Right atrium auricular region (tissue), 2 donors: ENCODE measurements at regions not wholly inside any gene's neighbourhood (a gene's known extent, or its start where the extent isn't known, plus 50 kb on each side); places are given as distances from the start of the nearest gene placed in this dataset.

Source experiments
- DNase-seq: peaks from one replicate; pipeline ENCODE4 v3.0.0-alpha.2; 2019; ENCODE audit warnings: low spot score
- H3K27ac ChIP-seq, 2 donors: fragments of 200-600 bp; sonication (generic); 1 replicate in 1 of 2; 2 replicates in 1 of 2; pipeline ENCODE4 v1.5.1; 2016 to 2019
- H3K27me3 ChIP-seq, 2 donors: fragments of 200-600 bp; sonication (generic); one replicate each; pipeline versions ENCODE4 v1.5.1 to v1.6.0; 2017 to 2019
- H3K36me3 ChIP-seq: fragments of 200-600 bp; sonication (generic); one replicate; pipeline ENCODE4 v1.5.1; 2016
- H3K4me1 ChIP-seq, 2 donors: fragments of 200-600 bp; sonication (generic); one replicate each; pipeline versions ENCODE4 v1.5.1 to v1.6.0; 2017 to 2019
- H3K4me3 ChIP-seq, 2 donors: fragments of 200-600 bp; sonication (generic); 1 replicate in 1 of 2; 2 replicates in 1 of 2; pipeline ENCODE4 v1.5.1; 2017 to 2019; ENCODE audit warnings: mild to moderate bottlenecking in 1 of 2, moderate library complexity in 1 of 2
- H3K9me3 ChIP-seq, 2 donors: fragments of 200-600 bp; sonication (generic); one replicate each; pipeline ENCODE4 v1.5.1; 2019
- TF ChIP-seq, protein P1 (sequence below), 2 donors: fragments of 200-600 bp; sonication (generic); IDR thresholded peaks; one replicate each; pipeline ENCODE4 v1.5.1; 2019; ENCODE audit warnings: antibody characterized with exemption in 2 of 2

DNA sequence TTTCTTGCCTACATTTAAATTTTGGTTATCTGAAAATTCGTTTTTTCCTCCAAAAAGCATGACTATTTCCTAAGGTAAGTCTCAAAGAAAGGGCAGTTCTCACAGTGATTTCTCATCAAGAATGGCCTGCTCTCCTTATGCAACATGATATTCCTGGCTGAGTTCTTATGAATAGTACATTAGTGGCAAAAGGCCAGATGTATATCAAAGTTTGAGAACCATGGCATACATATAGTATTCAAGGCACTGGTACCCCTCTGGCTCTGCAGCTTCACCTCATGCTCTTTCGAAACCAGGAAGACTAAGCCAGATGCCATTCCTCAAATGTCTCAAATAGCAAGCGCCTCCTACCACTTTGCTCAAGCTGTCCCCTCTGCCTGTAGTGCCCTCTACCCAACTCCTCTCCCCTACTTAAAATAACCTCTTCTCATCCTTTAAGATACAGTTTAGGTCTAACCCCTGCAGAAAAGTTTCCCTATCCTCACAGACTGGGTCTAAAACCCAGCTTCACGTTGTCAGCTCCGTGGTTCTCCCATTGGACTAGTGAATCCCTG lies 280.3 kb downstream of the HACE1 start:
- no peak overlapping the region for H3K4me3 ChIP-seq
- peaks cover 0 to 7% of the 10 kb centered on the region in 2 donors for H3K9me3 ChIP-seq
- H3K4me1 ChIP-seq = no peaks in the 10 kb centered on the region
- TF ChIP-seq, protein P1, sequence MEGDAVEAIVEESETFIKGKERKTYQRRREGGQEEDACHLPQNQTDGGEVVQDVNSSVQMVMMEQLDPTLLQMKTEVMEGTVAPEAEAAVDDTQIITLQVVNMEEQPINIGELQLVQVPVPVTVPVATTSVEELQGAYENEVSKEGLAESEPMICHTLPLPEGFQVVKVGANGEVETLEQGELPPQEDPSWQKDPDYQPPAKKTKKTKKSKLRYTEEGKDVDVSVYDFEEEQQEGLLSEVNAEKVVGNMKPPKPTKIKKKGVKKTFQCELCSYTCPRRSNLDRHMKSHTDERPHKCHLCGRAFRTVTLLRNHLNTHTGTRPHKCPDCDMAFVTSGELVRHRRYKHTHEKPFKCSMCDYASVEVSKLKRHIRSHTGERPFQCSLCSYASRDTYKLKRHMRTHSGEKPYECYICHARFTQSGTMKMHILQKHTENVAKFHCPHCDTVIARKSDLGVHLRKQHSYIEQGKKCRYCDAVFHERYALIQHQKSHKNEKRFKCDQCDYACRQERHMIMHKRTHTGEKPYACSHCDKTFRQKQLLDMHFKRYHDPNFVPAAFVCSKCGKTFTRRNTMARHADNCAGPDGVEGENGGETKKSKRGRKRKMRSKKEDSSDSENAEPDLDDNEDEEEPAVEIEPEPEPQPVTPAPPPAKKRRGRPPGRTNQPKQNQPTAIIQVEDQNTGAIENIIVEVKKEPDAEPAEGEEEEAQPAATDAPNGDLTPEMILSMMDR (IDR thresholded peaks at IDR 0.05) = no peak
- no peak for DNase-seq
- no peaks in the 10 kb centered on the region for H3K27me3 ChIP-seq
- H3K27ac ChIP-seq = no peak overlapping the region
- H3K36me3 ChIP-seq = no peaks in the 10 kb centered on the region

DNA sequence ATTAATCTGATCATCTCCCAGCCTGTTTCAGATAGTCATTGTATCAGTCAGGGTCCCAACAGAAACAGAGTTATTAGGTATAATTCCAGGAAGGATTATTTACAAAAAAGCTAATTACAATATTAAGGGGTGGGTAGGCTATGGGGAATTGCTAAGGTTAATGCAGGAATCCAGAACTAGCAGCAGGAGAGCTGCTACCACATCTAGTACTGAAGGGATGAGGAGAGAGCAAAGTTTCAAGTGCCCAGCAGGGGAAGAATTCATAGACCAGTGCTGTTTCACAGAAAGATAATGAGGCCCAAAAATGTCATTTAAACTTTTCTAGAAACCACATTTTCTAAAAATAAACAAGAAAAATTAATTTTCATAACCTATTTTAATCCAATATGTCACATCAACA lies 284.2 kb downstream of the HACE1 start:
- TF ChIP-seq, protein P1 (IDR thresholded peaks at IDR 0.05) = no peak
- no peaks in the 10 kb centered on the region for H3K36me3 ChIP-seq
- no peak overlapping the region for H3K4me3 ChIP-seq
- H3K9me3 ChIP-seq = no peaks in the 10 kb centered on the region
- no peaks in the 10 kb centered on the region for H3K27me3 ChIP-seq
- H3K4me1 ChIP-seq = no peaks in the 10 kb centered on the region
- DNase-seq = no peak
- no peak overlapping the region for H3K27ac ChIP-seq

DNA sequence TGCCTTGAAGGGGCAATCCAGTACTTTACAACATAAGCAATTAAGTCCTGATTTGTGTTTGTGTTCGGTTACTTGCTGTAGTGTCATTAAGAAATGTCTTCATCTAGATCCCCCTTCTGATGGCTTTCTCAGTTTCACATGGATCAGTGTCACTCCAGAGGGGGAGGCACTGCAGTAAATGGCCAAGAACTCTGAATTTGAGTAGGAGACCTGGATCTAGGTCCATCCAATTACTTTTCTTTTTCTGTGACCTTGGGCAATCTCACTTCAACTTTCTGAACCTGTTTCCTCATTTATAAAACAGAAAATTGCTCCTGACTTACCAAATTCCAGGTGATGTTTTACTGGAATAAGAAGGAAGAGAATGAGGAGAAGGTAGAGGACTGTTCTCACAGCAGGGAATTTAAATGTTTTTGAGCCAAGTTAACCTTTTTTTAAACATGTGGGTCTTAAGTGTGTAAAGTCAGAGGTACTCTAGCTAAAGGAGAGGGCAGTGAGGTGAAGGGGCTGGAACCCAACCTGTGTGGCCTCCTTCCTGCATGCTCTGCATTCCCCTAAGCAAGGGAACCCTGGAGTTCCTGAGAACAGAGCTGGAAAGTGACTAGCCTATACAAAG lies 285.5 kb downstream of the HACE1 start:
- no peaks in the 10 kb centered on the region for H3K27me3 ChIP-seq
- H3K27ac ChIP-seq = no peak overlapping the region
- no peak for DNase-seq
- H3K4me3 ChIP-seq = no peak overlapping the region
- no peaks in the 10 kb centered on the region for H3K9me3 ChIP-seq
- H3K4me1 ChIP-seq = no peaks in the 10 kb centered on the region
- TF ChIP-seq, protein P1 (IDR thresholded peaks at IDR 0.05) = no peak
- H3K36me3 ChIP-seq = no peaks in the 10 kb centered on the region

DNA sequence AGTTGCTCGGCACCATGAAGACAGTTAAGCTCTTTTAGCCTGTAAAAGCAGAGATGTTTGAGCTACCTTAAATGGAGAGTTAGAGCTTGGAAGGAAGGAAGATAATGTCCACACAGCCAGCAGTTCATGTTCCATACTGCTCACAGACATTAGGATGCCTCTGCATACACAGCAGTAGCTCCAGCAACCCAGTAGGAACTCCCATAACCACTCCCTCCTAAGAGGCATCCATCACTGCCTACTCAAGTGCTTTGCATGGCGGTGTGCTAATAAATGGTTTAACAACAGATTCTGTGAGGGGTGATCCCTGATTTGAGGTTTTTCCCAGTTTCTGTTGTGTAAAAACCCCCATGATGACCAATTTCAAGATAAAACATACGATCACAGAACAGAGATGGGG lies 286.4 kb downstream of the HACE1 start:
- TF ChIP-seq, protein P1 (IDR thresholded peaks at IDR 0.05) = no peak
- Histone ChIP-seq H3K27ac (no peak overlapping the region), H3K36me3 (no peaks in the 10 kb centered on the region)

DNA sequence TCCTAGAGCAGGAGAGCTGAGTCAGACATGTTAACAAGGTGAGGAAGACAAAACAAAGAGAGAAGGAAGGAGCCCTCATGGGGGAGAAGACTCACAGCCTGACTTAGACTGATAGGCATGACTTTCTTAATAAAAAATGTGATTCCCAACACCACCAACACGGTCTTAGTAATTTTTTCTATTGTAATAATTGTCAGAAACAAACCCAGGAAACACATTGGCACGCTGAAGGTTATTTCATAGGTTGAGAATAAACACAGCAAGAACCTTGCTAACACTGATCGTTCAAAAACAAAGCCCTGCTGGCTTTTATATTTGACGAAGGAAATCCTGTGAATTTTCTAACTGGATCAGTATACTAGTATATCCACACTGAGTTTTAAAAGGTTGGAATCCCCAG lies 286.8 kb downstream of the HACE1 start:
- H3K36me3 ChIP-seq = no peaks in the 10 kb centered on the region
- H3K27ac ChIP-seq = no peak overlapping the region
- H3K9me3 ChIP-seq = no peaks in the 10 kb centered on the region
- H3K4me1 ChIP-seq = no peaks in the 10 kb centered on the region
- H3K4me3 ChIP-seq = no peak overlapping the region
- TF ChIP-seq, protein P1 (IDR thresholded peaks at IDR 0.05) = no peak
- DNase-seq = no peak
- no peaks in the 10 kb centered on the region for H3K27me3 ChIP-seq

More for the DNA sequence above, 286.4 kb downstream of the HACE1 start:
- no peak for DNase-seq
- no peak overlapping the region for H3K4me3 ChIP-seq
- no peaks in the 10 kb centered on the region for H3K27me3 ChIP-seq
- no peaks in the 10 kb centered on the region for H3K9me3 ChIP-seq
- no peaks in the 10 kb centered on the region for H3K4me1 ChIP-seq

DNA sequence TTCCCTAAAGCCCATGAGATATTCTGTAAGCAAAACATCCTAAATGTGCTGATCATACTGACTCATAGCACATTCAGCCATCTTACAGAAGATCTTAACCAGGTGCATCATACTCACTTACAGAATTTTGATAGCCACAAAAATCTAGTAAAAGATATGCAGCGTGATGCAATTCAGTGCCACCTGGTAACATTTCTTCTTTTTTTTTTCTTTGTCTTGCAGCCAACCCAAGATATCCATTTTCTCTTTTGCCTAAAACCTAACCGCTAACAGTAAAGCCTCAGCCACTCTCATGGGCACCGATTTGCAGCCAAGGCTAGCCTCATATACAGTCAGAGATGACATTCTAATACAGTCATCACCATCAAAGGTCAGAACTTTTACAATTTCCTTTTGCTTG lies 293.3 kb downstream of the HACE1 start:
- no peak overlapping the region for H3K4me3 ChIP-seq
- H3K36me3 ChIP-seq = no peaks in the 10 kb centered on the region
- DNase-seq = no peak
- no peaks in the 10 kb centered on the region for H3K9me3 ChIP-seq
- no peaks in the 10 kb centered on the region for H3K4me1 ChIP-seq
- TF ChIP-seq, protein P1 (IDR thresholded peaks at IDR 0.05) = no peak
- no peaks in the 10 kb centered on the region for H3K27me3 ChIP-seq
- H3K27ac ChIP-seq = no peak overlapping the region
